ENCODE measurements at regions not wholly inside any gene's neighbourhood (a gene's known extent, or its start where the extent isn't known, plus 50 kb on each side); places are given as distances from the start of the nearest gene placed in this dataset.

GRCh38 chr5:27497491-27497890, 459.1 kb upstream of the CDH9 start:
- no peak overlapping the region for H2BK12ac ChIP-seq (ENCODE audit: low read depth, low read length)
- H3K4me3 ChIP-seq (ENCODE audit: extremely low read depth in 1 of 4, insufficient read depth in 2 of 4, low read depth in 3 of 4, low read length in 4 of 4): no peak overlapping the region
- no peak overlapping the region for H3K4ac ChIP-seq (replicated peaks; ENCODE audit: insufficient read length, low read depth, low read length)
- no peaks in the 10 kb centered on the region for H3K79me1 ChIP-seq (ENCODE audit: low read depth, low read length)
- no peaks in the 10 kb centered on the region for H3K36me3 ChIP-seq (ENCODE audit: control insufficient read depth in 2 of 4, insufficient read depth in 4 of 4, low read length in 3 of 4)
- H2BK15ac ChIP-seq (ENCODE audit: low read length): no peak overlapping the region
- no peak overlapping the region for H4K5ac ChIP-seq (ENCODE audit: insufficient read length, low read depth, low read length)
- H3K23ac ChIP-seq (ENCODE audit: insufficient read length): no peak overlapping the region
- no peak for FAIRE-seq
- H3K4me1 ChIP-seq (replicated peaks in 1 of 4; ENCODE audit: control insufficient read depth in 3 of 4, insufficient read depth in 4 of 4, low read length in 3 of 4): no peaks in the 10 kb centered on the region
- H3K23me2 ChIP-seq (ENCODE audit: low read depth, low read length): no peaks in the 10 kb centered on the region
- H2BK20ac ChIP-seq (ENCODE audit: low read length): no peak overlapping the region
- 96% methylated on average over 2 of the region's 2 CpGs; no CpG with 5 or more reads in 1 of the 2 experiments for WGBS, 2 experiments (ENCODE audit: extremely low coverage in 1 of 2, insufficient coverage in 1 of 2, insufficient read length in 1 of 2, insufficient replicate concordance in 2 of 2, low coverage in 1 of 2, low lambda C conversion rate in 2 of 2, missing lambda C conversion rate in 1 of 2)
- H4K91ac ChIP-seq (replicated peaks; ENCODE audit: insufficient read length, low read length): no peak overlapping the region
- no peak overlapping the region for H4K8ac ChIP-seq (ENCODE audit: extremely low read depth, insufficient read depth, low read length)
- no peaks in the 10 kb centered on the region for H3K79me2 ChIP-seq (ENCODE audit: control insufficient read depth in 1 of 2, insufficient read depth in 2 of 2, low read length in 2 of 2)
- no peak overlapping the region for H2AK5ac ChIP-seq (ENCODE audit: low read depth, low read length)
- POLR2A ChIA-PET (ENCODE audit: partially characterized antibody): interaction anchor here (1.3 kb wide), 1 partner anchor 13 kb away, joined by 6 read pairs; no protein-coding TSS in a partner anchor
- DNase-seq (ENCODE audit: low read depth in 1 of 2, low spot score in 2 of 2): no peak
- H4K20me1 ChIP-seq (replicated peaks in 1 of 2; ENCODE audit: control insufficient read depth in 1 of 2, insufficient read depth in 2 of 2, low read length in 2 of 2): no peaks in the 10 kb centered on the region
- H2BK5ac ChIP-seq (ENCODE audit: low read depth, low read length): no peak overlapping the region
- H3K27ac ChIP-seq (ENCODE audit: low read depth, low read length): no peak overlapping the region
- no peak overlapping the region for H2AFZ ChIP-seq (ENCODE audit: low read length)
- TF ChIP-seq SIN3A (conservative IDR thresholded peaks at IDR 0.05 in 1 of 2, IDR thresholded peaks at IDR 0.05 in 1 of 2; ENCODE audit: low read depth in 1 of 2, low read length in 2 of 2): no peak
- no peak for TF ChIP-seq YY1 (IDR thresholded peaks at IDR 0.05; ENCODE audit: low read depth, low read length)
- TF ChIP-seq ZNF274 (IDR thresholded peaks at IDR 0.05; ENCODE audit: borderline replicate concordance, extremely low read depth, low read length): no peak
- no peak for TF ChIP-seq SUZ12 (IDR thresholded peaks at IDR 0.05; ENCODE audit: low read length)
- no peak for TF ChIP-seq NANOG (IDR thresholded peaks at IDR 0.05; ENCODE audit: insufficient read depth, low read depth, low read length, poor library complexity, severe bottlenecking)
- TF ChIP-seq EZH2 (IDR thresholded peaks at IDR 0.05; ENCODE audit: low read depth, low read length, severe bottlenecking): no peak
- TF ChIP-seq SRF (IDR thresholded peaks at IDR 0.05; ENCODE audit: low read depth, low read length): no peak
- no peak for TF ChIP-seq KDM4A (IDR thresholded peaks at IDR 0.05; ENCODE audit: low read depth, low read length, severe bottlenecking)
- H3K56ac ChIP-seq (replicated peaks; ENCODE audit: insufficient read length, low read depth, low read length): no peak overlapping the region
- H3K14ac ChIP-seq (ENCODE audit: insufficient read length): no peak overlapping the region
- no peak overlapping the region for H3K9ac ChIP-seq (replicated peaks in 1 of 4; ENCODE audit: extremely low read depth in 1 of 4, low read depth in 3 of 4, low read length in 3 of 4)
- H3K9me3 ChIP-seq (ENCODE audit: insufficient read depth in 2 of 2, low read depth in 1 of 2, low read length in 1 of 2): no peaks in the 10 kb centered on the region
- H3K4me2 ChIP-seq (ENCODE audit: insufficient read depth in 1 of 2, low read depth in 2 of 2, low read length in 2 of 2): no peak overlapping the region
- H3K27me3 ChIP-seq (replicated peaks in 1 of 4; ENCODE audit: control insufficient read depth in 3 of 4, extremely low read depth in 1 of 4, insufficient read depth in 3 of 4, low read length in 3 of 4): no peaks in the 10 kb centered on the region
- no peak overlapping the region for H2BK120ac ChIP-seq (replicated peaks; ENCODE audit: low read depth, low read length)
- CTCF ChIA-PET (ENCODE audit: partially characterized antibody): no interaction called here
- H3K18ac ChIP-seq (ENCODE audit: extremely low read depth, low read length): no peak overlapping the region

Data from H1 (cell line).